GM19468 (cell line): ENCODE measurements at regions not wholly inside any gene's neighbourhood (a gene's known extent, or its start where the extent isn't known, plus 50 kb on each side); places are given as distances from the start of the nearest gene placed in this dataset.
A peak's percentile ranks its signal among the peaks of the same experiment; 100 is the strongest.

Experiments used
- ATAC-seq: cut with Tn5 transposase; IDR thresholded peaks from one replicate; pipeline ENCODE4 v1.9.1; 2021; ENCODE audit warnings: mild to moderate bottlenecking, moderate library complexity, moderate number of reproducible peaks; ENCODE audit not compliant: unreplicated experiment; ENCODE audit errors: extremely low read depth

- ATAC-seq, result peak; percentile 89
Measured at GRCh38 chr3:178480795-178481194, 55.4 kb upstream of the KCNMB2 start.

GRCh38 chr3:178482981-178483380, 53.3 kb upstream of the KCNMB2 start:
- no peak for ATAC-seq

GRCh38 chr3:178483704-178484103, 52.5 kb upstream of the KCNMB2 start:
- ATAC-seq, result no peak

GRCh38 chr3:178485756-178486155, 50.5 kb upstream of the KCNMB2 start:
- no peak for ATAC-seq
